ENCODE measurements at regions not wholly inside any gene's neighbourhood (a gene's known extent, or its start where the extent isn't known, plus 50 kb on each side); places are given as distances from the start of the nearest gene placed in this dataset.
"Not testable (repeated sequence)": the region's sequence is repeated elsewhere in the genome, so short reads cannot be mapped to it uniquely, and the experiment has no call there.

- not testable (repeated sequence) for H2AFZ ChIP-seq (ENCODE audit: low read length, unreplicated experiment); H3K27me3 ChIP-seq (ENCODE audit: insufficient read depth, low read length); H3K4me3 ChIP-seq (ENCODE audit: low read depth, low read length); H3K36me3 ChIP-seq (ENCODE audit: insufficient read depth, low read length); H3K4me1 ChIP-seq (ENCODE audit: control insufficient read depth, insufficient read depth, low read length, unreplicated experiment); H3K79me2 ChIP-seq (ENCODE audit: control insufficient read depth, insufficient read depth, low read length, unreplicated experiment); H3K27ac ChIP-seq (ENCODE audit: low read depth, low read length)
Observed at GRCh38 chr20:29764922-29765610, 1492.4 kb upstream of the DEFB115 start.

- H3K4me1 ChIP-seq (ENCODE audit: control insufficient read depth, insufficient read depth, low read length, unreplicated experiment); H3K27ac ChIP-seq (ENCODE audit: low read depth, low read length); H2AFZ ChIP-seq (ENCODE audit: low read length, unreplicated experiment); H3K36me3 ChIP-seq (ENCODE audit: insufficient read depth, low read length); H3K79me2 ChIP-seq (ENCODE audit: control insufficient read depth, insufficient read depth, low read length, unreplicated experiment); H3K27me3 ChIP-seq (ENCODE audit: insufficient read depth, low read length); H3K4me3 ChIP-seq (ENCODE audit: low read depth, low read length): not testable (repeated sequence)
Observed at GRCh38 chr20:29778033-29778432, 1479.4 kb upstream of the DEFB115 start.

GRCh38 chr20:29781217-29781616 is 1476.2 kb upstream of the DEFB115 start:
- not testable (repeated sequence) for H3K27ac ChIP-seq (ENCODE audit: low read depth, low read length)

GRCh38 chr20:29781891-29782290 is 1475.6 kb upstream of the DEFB115 start:
- H2AFZ ChIP-seq (ENCODE audit: low read length, unreplicated experiment); H3K36me3 ChIP-seq (ENCODE audit: insufficient read depth, low read length); H3K27ac ChIP-seq (ENCODE audit: low read depth, low read length); H3K4me3 ChIP-seq (ENCODE audit: low read depth, low read length); H3K27me3 ChIP-seq (ENCODE audit: insufficient read depth, low read length); H3K79me2 ChIP-seq (ENCODE audit: control insufficient read depth, insufficient read depth, low read length, unreplicated experiment); H3K4me1 ChIP-seq (ENCODE audit: control insufficient read depth, insufficient read depth, low read length, unreplicated experiment): not testable (repeated sequence)

More at GRCh38 chr20:29781217-29781616, 1476.2 kb upstream of the DEFB115 start:
- not testable (repeated sequence) for H3K27me3 ChIP-seq (ENCODE audit: insufficient read depth, low read length); H3K4me3 ChIP-seq (ENCODE audit: low read depth, low read length); H3K36me3 ChIP-seq (ENCODE audit: insufficient read depth, low read length); H2AFZ ChIP-seq (ENCODE audit: low read length, unreplicated experiment); H3K79me2 ChIP-seq (ENCODE audit: control insufficient read depth, insufficient read depth, low read length, unreplicated experiment); H3K4me1 ChIP-seq (ENCODE audit: control insufficient read depth, insufficient read depth, low read length, unreplicated experiment)

- not testable (repeated sequence) for H2AFZ ChIP-seq (ENCODE audit: low read length, unreplicated experiment)
Observed at GRCh38 chr20:29787456-29787855, 1470.0 kb upstream of the DEFB115 start.

GRCh38 chr20:29790510-29790909 is 1467.0 kb upstream of the DEFB115 start:
- Histone ChIP-seq H3K27me3 (ENCODE audit: insufficient read depth, low read length) (no peaks in the 10 kb centered on the region), H3K4me3 (ENCODE audit: low read depth, low read length) (no peak overlapping the region), H3K79me2 (ENCODE audit: control insufficient read depth, insufficient read depth, low read length, unreplicated experiment) (no peaks in the 10 kb centered on the region), H2AFZ (ENCODE audit: low read length, unreplicated experiment) (no peak overlapping the region), H3K36me3 (ENCODE audit: insufficient read depth, low read length) (no peaks in the 10 kb centered on the region), H3K4me1 (ENCODE audit: control insufficient read depth, insufficient read depth, low read length, unreplicated experiment) (no peaks in the 10 kb centered on the region), H3K27ac (ENCODE audit: low read depth, low read length) (no peak overlapping the region)

More at GRCh38 chr20:29787456-29787855, 1470.0 kb upstream of the DEFB115 start:
- H3K27ac ChIP-seq (ENCODE audit: low read depth, low read length); H3K79me2 ChIP-seq (ENCODE audit: control insufficient read depth, insufficient read depth, low read length, unreplicated experiment); H3K4me3 ChIP-seq (ENCODE audit: low read depth, low read length); H3K27me3 ChIP-seq (ENCODE audit: insufficient read depth, low read length); H3K4me1 ChIP-seq (ENCODE audit: control insufficient read depth, insufficient read depth, low read length, unreplicated experiment); H3K36me3 ChIP-seq (ENCODE audit: insufficient read depth, low read length): not testable (repeated sequence)

GRCh38 chr20:29831508-29831907 is 1426.0 kb upstream of the DEFB115 start:
- not testable (repeated sequence) for H3K36me3 ChIP-seq (ENCODE audit: insufficient read depth, low read length); H2AFZ ChIP-seq (ENCODE audit: low read length, unreplicated experiment); H3K79me2 ChIP-seq (ENCODE audit: control insufficient read depth, insufficient read depth, low read length, unreplicated experiment); H3K27ac ChIP-seq (ENCODE audit: low read depth, low read length); H3K27me3 ChIP-seq (ENCODE audit: insufficient read depth, low read length); H3K4me3 ChIP-seq (ENCODE audit: low read depth, low read length); H3K4me1 ChIP-seq (ENCODE audit: control insufficient read depth, insufficient read depth, low read length, unreplicated experiment)

GRCh38 chr20:29868014-29868413 is 1389.5 kb upstream of the DEFB115 start:
- not testable (repeated sequence) for H3K27me3 ChIP-seq (ENCODE audit: insufficient read depth, low read length); H3K4me3 ChIP-seq (ENCODE audit: low read depth, low read length); H3K4me1 ChIP-seq (ENCODE audit: control insufficient read depth, insufficient read depth, low read length, unreplicated experiment); H3K36me3 ChIP-seq (ENCODE audit: insufficient read depth, low read length); H3K27ac ChIP-seq (ENCODE audit: low read depth, low read length); H3K79me2 ChIP-seq (ENCODE audit: control insufficient read depth, insufficient read depth, low read length, unreplicated experiment); H2AFZ ChIP-seq (ENCODE audit: low read length, unreplicated experiment)

GRCh38 chr20:29868688-29869087 is 1388.8 kb upstream of the DEFB115 start:
- not testable (repeated sequence) for H3K4me3 ChIP-seq (ENCODE audit: low read depth, low read length); H3K4me1 ChIP-seq (ENCODE audit: control insufficient read depth, insufficient read depth, low read length, unreplicated experiment); H3K36me3 ChIP-seq (ENCODE audit: insufficient read depth, low read length); H2AFZ ChIP-seq (ENCODE audit: low read length, unreplicated experiment); H3K27me3 ChIP-seq (ENCODE audit: insufficient read depth, low read length); H3K79me2 ChIP-seq (ENCODE audit: control insufficient read depth, insufficient read depth, low read length, unreplicated experiment); H3K27ac ChIP-seq (ENCODE audit: low read depth, low read length)

- H3K27ac ChIP-seq (ENCODE audit: low read depth, low read length); H3K79me2 ChIP-seq (ENCODE audit: control insufficient read depth, insufficient read depth, low read length, unreplicated experiment); H3K27me3 ChIP-seq (ENCODE audit: insufficient read depth, low read length); H3K4me3 ChIP-seq (ENCODE audit: low read depth, low read length); H2AFZ ChIP-seq (ENCODE audit: low read length, unreplicated experiment); H3K4me1 ChIP-seq (ENCODE audit: control insufficient read depth, insufficient read depth, low read length, unreplicated experiment); H3K36me3 ChIP-seq (ENCODE audit: insufficient read depth, low read length): not testable (repeated sequence)
Observed at GRCh38 chr20:29871816-29872215, 1385.6 kb upstream of the DEFB115 start.

- Histone ChIP-seq H3K27ac (ENCODE audit: low read depth, low read length) (no peak overlapping the region), H3K4me1 (ENCODE audit: control insufficient read depth, insufficient read depth, low read length, unreplicated experiment) (no peaks in the 10 kb centered on the region), H3K4me3 (ENCODE audit: low read depth, low read length) (peak overlapping the region; percentile 62; the same call in 1 of the 2 replicates), H2AFZ (ENCODE audit: low read length, unreplicated experiment) (no peak overlapping the region), H3K27me3 (ENCODE audit: insufficient read depth, low read length) (no peaks in the 10 kb centered on the region), H3K36me3 (ENCODE audit: insufficient read depth, low read length) (no peaks in the 10 kb centered on the region), H3K79me2 (ENCODE audit: control insufficient read depth, insufficient read depth, low read length, unreplicated experiment) (no peaks in the 10 kb centered on the region)
Observed at GRCh38 chr20:29873946-29874345, 1383.5 kb upstream of the DEFB115 start.
